ENCODE measurements at regions not wholly inside any gene's neighbourhood (a gene's known extent, or its start where the extent isn't known, plus 50 kb on each side); places are given as distances from the start of the nearest gene placed in this dataset.
"Not testable (repeated sequence)": the region's sequence is repeated elsewhere in the genome, so short reads cannot be mapped to it uniquely, and the experiment has no call there.

GRCh38 chr14:83091991-83092956 lies 1558.6 kb upstream of the SEL1L start:
- DNase-seq (ENCODE audit: low spot score) = not testable (repeated sequence)

- DNase-seq (ENCODE audit: low spot score) = no peak
These were observed 1562.4 kb upstream of the SEL1L start for GRCh38 chr14:83096092-83096491.

- DNase-seq (ENCODE audit: low spot score) = no peak
These were observed 1568.2 kb upstream of the SEL1L start for GRCh38 chr14:83101846-83102245.

GRCh38 chr14:83118029-83118428 lies 1584.4 kb upstream of the SEL1L start:
- no peak for DNase-seq (ENCODE audit: low spot score)

GRCh38 chr14:83120187-83120586 lies 1586.5 kb upstream of the SEL1L start:
- no peak for DNase-seq (ENCODE audit: low spot score)

- no peak for DNase-seq (ENCODE audit: low spot score)
These were observed 1592.4 kb upstream of the SEL1L start for GRCh38 chr14:83126076-83126475.

GRCh38 chr14:83128783-83129182 lies 1595.1 kb upstream of the SEL1L start:
- DNase-seq (ENCODE audit: low spot score) = no peak

GRCh38 chr14:83129496-83129895 lies 1595.8 kb upstream of the SEL1L start:
- DNase-seq (ENCODE audit: low spot score) = no peak

- no peak for DNase-seq (ENCODE audit: low spot score)
These were observed 1600.5 kb upstream of the SEL1L start for GRCh38 chr14:83133981-83134645.

- no peak for DNase-seq (ENCODE audit: low spot score)
These were observed 1607.1 kb upstream of the SEL1L start for GRCh38 chr14:83140756-83141155.

- no peak for DNase-seq (ENCODE audit: low spot score)
These were observed 1613.4 kb upstream of the SEL1L start for GRCh38 chr14:83147006-83147405.

- DNase-seq (ENCODE audit: low spot score) = peak; percentile 9
These were observed 1617.9 kb upstream of the SEL1L start for GRCh38 chr14:83151571-83151970.

GRCh38 chr14:83153081-83153480 lies 1619.4 kb upstream of the SEL1L start:
- DNase-seq (ENCODE audit: low spot score) = no peak

- DNase-seq (ENCODE audit: low spot score) = no peak
These were observed 1628.8 kb upstream of the SEL1L start for GRCh38 chr14:83162361-83162929.

GRCh38 chr14:83163016-83163415 lies 1629.4 kb upstream of the SEL1L start:
- DNase-seq (ENCODE audit: low spot score) = no peak

GRCh38 chr14:83164016-83164415 lies 1630.4 kb upstream of the SEL1L start:
- no peak for DNase-seq (ENCODE audit: low spot score)

- DNase-seq (ENCODE audit: low spot score) = no peak
These were observed 1630.9 kb upstream of the SEL1L start for GRCh38 chr14:83164591-83164990.

GRCh38 chr14:83170165-83170564 lies 1636.5 kb upstream of the SEL1L start:
- no peak for DNase-seq (ENCODE audit: low spot score)

- DNase-seq (ENCODE audit: low spot score) = no peak
These were observed 1638.1 kb upstream of the SEL1L start for GRCh38 chr14:83171761-83172160.

GRCh38 chr14:83172363-83172762 lies 1638.7 kb upstream of the SEL1L start:
- DNase-seq (ENCODE audit: low spot score) = no peak

GRCh38 chr14:83173687-83174086 lies 1640.0 kb upstream of the SEL1L start:
- no peak for DNase-seq (ENCODE audit: low spot score)

GRCh38 chr14:83184531-83184930 lies 1650.9 kb upstream of the SEL1L start:
- no peak for DNase-seq (ENCODE audit: low spot score)

GRCh38 chr14:83188311-83188710 lies 1654.7 kb upstream of the SEL1L start:
- not testable (repeated sequence) for DNase-seq (ENCODE audit: low spot score)

All from Ammon's horn (tissue), 1 donor.